Spleen (tissue), 7 donors: ENCODE measurements at regions not wholly inside any gene's neighbourhood (a gene's known extent, or its start where the extent isn't known, plus 50 kb on each side); places are given as distances from the start of the nearest gene placed in this dataset.

Experiments used
- CTCF ChIP-seq, 11 experiments: fragments of 200-600 bp in 7 of 11; fragments of 450-650 bp in 4 of 11; sonication (generic) in 4 of 11; IDR thresholded peaks in 8 of 11; conservative IDR thresholded peaks in 3 of 11; 1 replicate in 7 of 11; 2 replicates in 4 of 11; pipeline versions ENCODE4 v1.4.0 to v1.8.0; 2016 to 2021; ENCODE audit warnings: antibody characterized with exemption in 11 of 11, inconsistent platforms in 4 of 11, mild to moderate bottlenecking in 1 of 11
- POLR2A ChIP-seq, 3 donors: fragments of 450-650 bp; IDR thresholded peaks; one replicate each; pipeline ENCODE4 v1.5.1; 2017; ENCODE audit warnings: antibody characterized with exemption in 3 of 3, mild to moderate bottlenecking in 1 of 3
- POLR2AphosphoS5 ChIP-seq, 3 donors: sonication (generic); formaldehyde crosslinking; IDR thresholded peaks; one replicate each; pipeline ENCODE4 v1.5.1; 2017; ENCODE audit warnings: antibody characterized with exemption in 3 of 3
- donor health status: DM: no; HTN: no; CAD: no; lungs with moderate emphysema.
- donor health status: DM: no; HTN: no; CAD: no.
- donor health status: DM: no; HTN: no; CAD: no.

GRCh38 chr3:72003936-72004335, 219.0 kb upstream of the PROK2 start:
- TF ChIP-seq CTCF (IDR thresholded peaks at IDR 0.05 in 8 of 11, conservative IDR thresholded peaks at IDR 0.05 in 3 of 11): no peak
- TF ChIP-seq POLR2A (IDR thresholded peaks at IDR 0.05): no peak
- TF ChIP-seq POLR2AphosphoS5 (IDR thresholded peaks at IDR 0.05): no peak
